ENCODE measurements at regions not wholly inside any gene's neighbourhood (a gene's known extent, or its start where the extent isn't known, plus 50 kb on each side); places are given as distances from the start of the nearest gene placed in this dataset.

DNA sequence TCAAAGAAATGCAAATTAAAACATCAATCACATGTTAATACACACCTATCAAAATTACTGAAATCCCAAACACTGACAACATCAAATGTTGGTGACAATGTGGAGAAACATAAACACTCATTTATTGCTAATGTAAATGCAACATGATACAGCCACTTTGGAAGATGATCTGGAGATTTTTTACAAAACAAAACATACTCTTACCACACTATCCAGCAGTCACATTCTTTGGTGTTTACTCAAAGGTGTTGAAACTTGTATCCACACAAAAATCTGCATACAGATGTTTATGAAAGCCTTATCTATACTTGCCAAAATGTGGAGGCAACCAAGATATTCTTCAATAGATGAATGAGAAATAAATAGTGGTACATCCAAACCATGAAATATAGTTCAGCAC is 1219.5 kb upstream of the PCDH20 start:
- no peaks in the 10 kb centered on the region for H3K4me1 Mint-ChIP-seq (ENCODE audit: low read depth)
- no peak overlapping the region for H3K4me3 ChIP-seq (ENCODE audit: low read length)
- no peak overlapping the region for H3K27ac ChIP-seq (ENCODE audit: low read depth in 1 of 2, low read length in 2 of 2)
- H3K4me1 ChIP-seq (ENCODE audit: insufficient read depth, low read length): no peaks in the 10 kb centered on the region
- H3K36me3 ChIP-seq (ENCODE audit: insufficient read depth, low read length): no peaks in the 10 kb centered on the region
- ChIA-PET CTCF (no interaction called here), POLR2A (no interaction called here)
- H3K9me3 ChIP-seq (ENCODE audit: control insufficient read depth in 1 of 2, insufficient read depth in 1 of 2, low read length in 2 of 2): no peaks in the 10 kb centered on the region
- ATAC-seq (ENCODE audit: poor library complexity) (no peak), DNase-seq (no peak)
- TF ChIP-seq, protein P1, sequence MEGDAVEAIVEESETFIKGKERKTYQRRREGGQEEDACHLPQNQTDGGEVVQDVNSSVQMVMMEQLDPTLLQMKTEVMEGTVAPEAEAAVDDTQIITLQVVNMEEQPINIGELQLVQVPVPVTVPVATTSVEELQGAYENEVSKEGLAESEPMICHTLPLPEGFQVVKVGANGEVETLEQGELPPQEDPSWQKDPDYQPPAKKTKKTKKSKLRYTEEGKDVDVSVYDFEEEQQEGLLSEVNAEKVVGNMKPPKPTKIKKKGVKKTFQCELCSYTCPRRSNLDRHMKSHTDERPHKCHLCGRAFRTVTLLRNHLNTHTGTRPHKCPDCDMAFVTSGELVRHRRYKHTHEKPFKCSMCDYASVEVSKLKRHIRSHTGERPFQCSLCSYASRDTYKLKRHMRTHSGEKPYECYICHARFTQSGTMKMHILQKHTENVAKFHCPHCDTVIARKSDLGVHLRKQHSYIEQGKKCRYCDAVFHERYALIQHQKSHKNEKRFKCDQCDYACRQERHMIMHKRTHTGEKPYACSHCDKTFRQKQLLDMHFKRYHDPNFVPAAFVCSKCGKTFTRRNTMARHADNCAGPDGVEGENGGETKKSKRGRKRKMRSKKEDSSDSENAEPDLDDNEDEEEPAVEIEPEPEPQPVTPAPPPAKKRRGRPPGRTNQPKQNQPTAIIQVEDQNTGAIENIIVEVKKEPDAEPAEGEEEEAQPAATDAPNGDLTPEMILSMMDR (IDR thresholded peaks at IDR 0.05): no peak
- no peaks in the 10 kb centered on the region for H3K27me3 Mint-ChIP-seq
- no peak overlapping the region for H3K4me3 Mint-ChIP-seq
- H3K27ac Mint-ChIP-seq: no peak overlapping the region
- no peaks in the 10 kb centered on the region for H3K27me3 ChIP-seq (ENCODE audit: control insufficient read depth in 1 of 2, insufficient read depth in 2 of 2, low read length in 2 of 2)
- intact Hi-C loops (cut with DNase I, micrococcal nuclease): no loop called here
- no peaks in the 10 kb centered on the region for H3K36me3 Mint-ChIP-seq (ENCODE audit: low read depth)
- peaks cover 9% of the 10 kb centered on the region for H3K9me3 Mint-ChIP-seq

DNA sequence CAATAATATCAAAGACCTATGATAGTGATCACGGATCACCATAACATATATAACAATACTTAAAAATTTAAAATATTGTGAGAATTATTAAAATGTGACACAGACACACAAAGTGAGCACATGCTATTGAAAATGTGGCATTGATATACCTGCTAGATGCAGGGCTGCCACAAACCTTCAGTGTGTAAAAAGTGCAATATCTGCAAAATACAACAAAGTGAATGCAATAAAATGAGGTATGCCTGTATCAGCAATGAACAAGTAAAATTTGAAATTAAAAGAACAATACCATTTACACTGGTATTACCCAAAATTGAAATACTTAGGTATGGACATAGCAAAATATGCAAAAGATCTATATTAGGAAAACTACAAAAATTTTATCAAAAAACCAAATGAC is 1217.8 kb upstream of the PCDH20 start:
- ATAC-seq (ENCODE audit: poor library complexity): no peak
- TF ChIP-seq, protein P1 (IDR thresholded peaks at IDR 0.05): no peak
- Mint-ChIP-seq H3K27ac (no peak overlapping the region), H3K36me3 (ENCODE audit: low read depth) (no peaks in the 10 kb centered on the region), H3K9me3 (peaks cover 9% of the 10 kb centered on the region), H3K27me3 (no peaks in the 10 kb centered on the region), H3K4me3 (no peak overlapping the region), H3K4me1 (ENCODE audit: low read depth) (no peaks in the 10 kb centered on the region)
- no peak for DNase-seq
- H3K4me1 ChIP-seq (ENCODE audit: insufficient read depth, low read length): no peaks in the 10 kb centered on the region
- CTCF ChIA-PET: no interaction called here
- no peaks in the 10 kb centered on the region for H3K36me3 ChIP-seq (ENCODE audit: insufficient read depth, low read length)
- H3K4me3 ChIP-seq (ENCODE audit: low read length): no peak overlapping the region
- no peak overlapping the region for H3K27ac ChIP-seq (ENCODE audit: low read depth in 1 of 2, low read length in 2 of 2)
- H3K27me3 ChIP-seq (ENCODE audit: control insufficient read depth in 1 of 2, insufficient read depth in 2 of 2, low read length in 2 of 2): no peaks in the 10 kb centered on the region
- intact Hi-C loops (cut with DNase I, micrococcal nuclease): no loop called here
- POLR2A ChIA-PET: no interaction called here
- no peaks in the 10 kb centered on the region for H3K9me3 ChIP-seq (ENCODE audit: control insufficient read depth in 1 of 2, insufficient read depth in 1 of 2, low read length in 2 of 2)

DNA sequence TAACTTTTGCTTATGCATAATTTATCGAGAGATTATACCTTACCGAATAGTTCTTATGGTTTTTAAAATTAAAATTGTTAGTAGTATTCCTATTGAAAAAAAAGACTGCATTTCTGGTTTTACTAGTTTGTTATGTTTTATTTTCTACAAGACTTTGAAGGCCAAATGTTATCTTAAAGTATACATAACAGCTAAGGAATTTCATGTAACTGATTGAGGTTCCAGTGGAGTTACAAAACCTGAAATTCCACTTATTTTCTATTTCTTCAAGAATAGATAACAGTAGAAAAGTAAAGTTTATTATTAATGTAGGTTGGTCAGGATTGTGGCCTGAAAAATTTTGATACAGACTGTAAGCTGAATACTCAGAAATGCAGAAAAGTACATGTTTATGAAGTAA is 1216.0 kb upstream of the PCDH20 start:
- H3K36me3 Mint-ChIP-seq (ENCODE audit: low read depth): no peaks in the 10 kb centered on the region
- no peak for ATAC-seq (ENCODE audit: poor library complexity)
- Histone ChIP-seq H3K27ac (ENCODE audit: low read depth in 1 of 2, low read length in 2 of 2) (no peak overlapping the region), H3K36me3 (ENCODE audit: insufficient read depth, low read length) (no peaks in the 10 kb centered on the region), H3K27me3 (ENCODE audit: control insufficient read depth in 1 of 2, insufficient read depth in 2 of 2, low read length in 2 of 2) (no peaks in the 10 kb centered on the region), H3K4me1 (ENCODE audit: insufficient read depth, low read length) (no peaks in the 10 kb centered on the region), H3K9me3 (ENCODE audit: control insufficient read depth in 1 of 2, insufficient read depth in 1 of 2, low read length in 2 of 2) (peaks cover 0 to 8% of the 10 kb centered on the region in 2 experiments), H3K4me3 (ENCODE audit: low read length) (no peak overlapping the region)
- H3K4me3 Mint-ChIP-seq: no peak overlapping the region
- no peak overlapping the region for H3K27ac Mint-ChIP-seq
- peaks cover 9% of the 10 kb centered on the region for H3K9me3 Mint-ChIP-seq
- TF ChIP-seq, protein P1 (IDR thresholded peaks at IDR 0.05): no peak
- no peaks in the 10 kb centered on the region for H3K4me1 Mint-ChIP-seq (ENCODE audit: low read depth)
- intact Hi-C loops (cut with DNase I, micrococcal nuclease): no loop called here
- ChIA-PET POLR2A (no interaction called here), CTCF (no interaction called here)
- DNase-seq: no peak
- no peaks in the 10 kb centered on the region for H3K27me3 Mint-ChIP-seq
